SK-N-SH (cell line): ENCODE measurements at regions not wholly inside any gene's neighbourhood (a gene's known extent, or its start where the extent isn't known, plus 50 kb on each side); places are given as distances from the start of the nearest gene placed in this dataset.
"Not testable (repeated sequence)": the region's sequence is repeated elsewhere in the genome, so short reads cannot be mapped to it uniquely, and the experiment has no call there.

Experiments used
- CTCF ChIP-seq: fragments of 200-600 bp; sonication (generic); IDR thresholded peaks from 2 replicates; pipeline ENCODE4 v1.6.1; 2017; ENCODE audit warnings: antibody characterized with exemption, mild to moderate bottlenecking, moderate library complexity
- FOXM1 ChIP-seq: IDR thresholded peaks from 2 replicates; pipeline ENCODE4 v1.4.0; 2012; ENCODE audit warnings: low read depth, mild to moderate bottlenecking
- TAF1 ChIP-seq: IDR thresholded peaks from 2 replicates; pipeline ENCODE4 v1.6.1; 2012; ENCODE audit warnings: low read depth, mild to moderate bottlenecking, low read length, moderate library complexity, borderline replicate concordance

- TF ChIP-seq CTCF, FOXM1, TAF1: not testable (repeated sequence)
These were observed 103.0 kb downstream of the NSUN5 start for GRCh38 chr7:73205594-73205993.
